ENCODE measurements at regions not wholly inside any gene's neighbourhood (a gene's known extent, or its start where the extent isn't known, plus 50 kb on each side); places are given as distances from the start of the nearest gene placed in this dataset.
A peak's percentile ranks its signal among the peaks of the same experiment; 100 is the strongest.

GRCh38 chr12:34388636-34389377 lies 366.5 kb downstream of the ALG10 start:
- Histone ChIP-seq H3K27ac (no peak overlapping the region), H3K4me1 (no peaks in the 10 kb centered on the region), H3K9me3 (peaks cover 0 to 100% of the 10 kb centered on the region in 2 donors), H3K4me3 (no peak overlapping the region), H3K36me3 (no peaks in the 10 kb centered on the region), H3K27me3 (peaks cover 0 to 16% of the 10 kb centered on the region in 2 donors)
- intact Hi-C loops (cut with DNase I): no loop called here
- ATAC-seq: no peak
- DNase-seq: peak in 1 of 4 donors; percentile 43
- TF ChIP-seq CTCF (IDR thresholded peaks at IDR 0.05): no peak

GRCh38 chr12:34389378-34390170 lies 367.3 kb downstream of the ALG10 start:
- Histone ChIP-seq H3K4me3 (no peak overlapping the region), H3K9me3 (peaks cover 0 to 100% of the 10 kb centered on the region in 2 donors), H3K27ac (no peak overlapping the region), H3K4me1 (no peaks in the 10 kb centered on the region), H3K27me3 (peaks cover 0 to 16% of the 10 kb centered on the region in 2 donors), H3K36me3 (no peaks in the 10 kb centered on the region)
- ATAC-seq (no peak), DNase-seq (peak in 1 of 4 donors; percentile 56)
- no peak for TF ChIP-seq CTCF (IDR thresholded peaks at IDR 0.05)
- intact Hi-C loops (cut with DNase I): no loop called here

GRCh38 chr12:34390171-34390841 lies 368.0 kb downstream of the ALG10 start:
- no peak overlapping the region for H3K4me3 ChIP-seq
- DNase-seq: peak in 1 of 4 donors; percentile 51
- no peak overlapping the region for H3K27ac ChIP-seq
- H3K27me3 ChIP-seq: peaks cover 0 to 16% of the 10 kb centered on the region in 2 donors
- TF ChIP-seq CTCF (IDR thresholded peaks at IDR 0.05): no peak
- no peak for ATAC-seq
- peaks cover 0 to 100% of the 10 kb centered on the region in 2 donors for H3K9me3 ChIP-seq
- intact Hi-C loops (cut with DNase I): no loop called here
- H3K36me3 ChIP-seq: no peaks in the 10 kb centered on the region
- H3K4me1 ChIP-seq: no peaks in the 10 kb centered on the region

GRCh38 chr12:34390846-34391700 lies 368.8 kb downstream of the ALG10 start:
- no peak overlapping the region for H3K4me3 ChIP-seq
- TF ChIP-seq CTCF (IDR thresholded peaks at IDR 0.05): no peak
- no peaks in the 10 kb centered on the region for H3K4me1 ChIP-seq
- H3K27me3 ChIP-seq: peaks cover 0 to 16% of the 10 kb centered on the region in 2 donors
- no peak overlapping the region for H3K27ac ChIP-seq
- no peaks in the 10 kb centered on the region for H3K36me3 ChIP-seq
- DNase-seq (peak in 2 of 4 donors; percentile 17 to 43), ATAC-seq (no peak)
- intact Hi-C loops (cut with DNase I): no loop called here
- H3K9me3 ChIP-seq: peaks cover 0 to 100% of the 10 kb centered on the region in 2 donors
